PC-9 (cell line): ENCODE measurements at regions not wholly inside any gene's neighbourhood (a gene's known extent, or its start where the extent isn't known, plus 50 kb on each side); places are given as distances from the start of the nearest gene placed in this dataset.

Experiments
- BruUV-seq: library from RNA; stranded (reverse); fragments of 400-500 nt; replicated peaks from 2 replicates; lab custom pipeline; 2021; lab: Mats Ljungman, UMichigan
- CTCF ChIA-PET: fragments of 300-600 bp; sonication (Branson Sonifier 250); formaldehyde crosslinking; loops from one replicate; lab custom pipeline; 2022; ENCODE audit warnings: antibody characterized with exemption; lab: Charles Lee
- POLR2A ChIA-PET: fragments of 300-600 bp; sonication (Branson Sonifier 250); formaldehyde crosslinking; loops from one replicate; lab custom pipeline; 2022; ENCODE audit warnings: antibody characterized with exemption; ENCODE audit not compliant: unreplicated experiment; lab: Charles Lee
- DNase-seq, 2 experiments: peaks; one replicate each; pipeline versions ENCODE4 v3.0.0 to v3.0.0-alpha.2; 2015 to 2022; ENCODE audit warnings: mixed read lengths in 1 of 2
- H2AFZ ChIP-seq: fragments of 200-600 bp; sonication (generic); 2 replicates; pipeline ENCODE4 v1.8.1; 2017; ENCODE audit warnings: antibody characterized with exemption
- H3F3A ChIP-seq: fragments of 200-600 bp; sonication (generic); 2 replicates; pipeline ENCODE4 v1.8.1; 2017; ENCODE audit warnings: antibody characterized with exemption, mild to moderate bottlenecking, low read depth; ENCODE audit not compliant: insufficient read depth
- H3K27ac ChIP-seq: fragments of 200-600 bp; sonication (generic); 2 replicates; pipeline ENCODE4 v1.6.1; 2016; ENCODE audit warnings: mixed run types
- H3K27me3 ChIP-seq: fragments of 200-600 bp; sonication (generic); 2 replicates; pipeline ENCODE4 v1.6.1; 2016; ENCODE audit warnings: low read depth, mixed run types; ENCODE audit not compliant: insufficient read depth
- H3K36me3 ChIP-seq: fragments of 200-600 bp; sonication (generic); 2 replicates; pipeline ENCODE4 v1.6.1; 2016; ENCODE audit warnings: low read depth, mixed run types
- H3K4me1 ChIP-seq: fragments of 200-600 bp; sonication (generic); replicated peaks from 2 replicates; pipeline ENCODE4 v1.6.1; 2016; ENCODE audit warnings: mixed run types; ENCODE audit not compliant: insufficient read depth
- H3K4me2 ChIP-seq: fragments of 200-600 bp; sonication (generic); 2 replicates; pipeline ENCODE4 v1.6.1; 2017; ENCODE audit warnings: mixed run types
- H3K4me3 ChIP-seq: fragments of 200-600 bp; sonication (generic); 2 replicates; pipeline ENCODE4 v1.6.1; 2016; ENCODE audit warnings: mixed run types
- H3K79me2 ChIP-seq: fragments of 200-600 bp; sonication (generic); 2 replicates; pipeline ENCODE4 v1.6.1; 2017; ENCODE audit warnings: low read depth, mixed run types
- H3K9me2 ChIP-seq: fragments of 200-600 bp; sonication (generic); 2 replicates; pipeline ENCODE4 v1.8.1; 2017; ENCODE audit warnings: mild to moderate bottlenecking; ENCODE audit not compliant: insufficient read depth
- H3K9me3 ChIP-seq: fragments of 200-600 bp; sonication (generic); 2 replicates; pipeline ENCODE4 v1.8.1; 2016; ENCODE audit warnings: low read depth; ENCODE audit not compliant: insufficient read depth
- H4K20me1 ChIP-seq: fragments of 200-600 bp; sonication (generic); 2 replicates; pipeline ENCODE4 v1.8.1; 2017; ENCODE audit not compliant: insufficient read depth
- CTCF ChIP-seq: fragments of 200-600 bp; sonication (generic); conservative IDR thresholded peaks from 2 replicates; pipeline ENCODE4 v1.6.1; 2017; ENCODE audit warnings: mixed run types, antibody characterized with exemption, mild to moderate bottlenecking, moderate library complexity
- EZH2 ChIP-seq: fragments of 200-600 bp; sonication (generic); IDR thresholded peaks from 2 replicates; pipeline ENCODE4 v1.8.0; 2017; ENCODE audit warnings: antibody characterized with exemption, low read depth
- intact Hi-C: fragments of 100-400 bp; cut with micrococcal nuclease; formaldehyde crosslinking; loops from one replicate; pipeline ENCODE4 v1.10.0; 2022; ENCODE audit not compliant: unreplicated experiment

- no TSS peak for BruUV-seq
- Histone ChIP-seq H3K36me3 (no peaks in the 10 kb centered on the region), H3K4me2 (no peak overlapping the region), H3K4me3 (no peak overlapping the region), H3K79me2 (no peaks in the 10 kb centered on the region), H3K27ac (no peak overlapping the region), H3K4me1 (no peaks in the 10 kb centered on the region), H3K27me3 (no peaks in the 10 kb centered on the region), H2AFZ (no peak overlapping the region), H3K9me3 (no peaks in the 10 kb centered on the region), H3K9me2 (no peaks in the 10 kb centered on the region), H3F3A (no peaks in the 10 kb centered on the region), H4K20me1 (no peaks in the 10 kb centered on the region)
- POLR2A ChIA-PET, result no interaction called here
- CTCF ChIA-PET, result no interaction called here
- TF ChIP-seq EZH2, result no peak
- TF ChIP-seq CTCF, result no peak
- intact Hi-C loops, result no loop called here
- DNase-seq, result no peak
These were observed 287.9 kb downstream of the ETAA1 start for GRCh38 chr2:67684991-67685390.

- no peaks in the 10 kb centered on the region for H3F3A ChIP-seq
- POLR2A ChIA-PET, result no interaction called here
- DNase-seq, result peak in 1 of 2 experiments; percentile 12
- CTCF ChIA-PET, result no interaction called here
- H4K20me1 ChIP-seq, result no peaks in the 10 kb centered on the region
- no peaks in the 10 kb centered on the region for H3K4me1 ChIP-seq
- no peaks in the 10 kb centered on the region for H3K36me3 ChIP-seq
- no peak overlapping the region for H3K27ac ChIP-seq
- TF ChIP-seq CTCF (no peak), EZH2 (no peak)
- H3K4me3 ChIP-seq, result no peak overlapping the region
- H3K9me3 ChIP-seq, result no peaks in the 10 kb centered on the region
- BruUV-seq, result no TSS peak
- no peaks in the 10 kb centered on the region for H3K79me2 ChIP-seq
- no peaks in the 10 kb centered on the region for H3K9me2 ChIP-seq
- intact Hi-C loops, result no loop called here
- H3K4me2 ChIP-seq, result no peak overlapping the region
- H2AFZ ChIP-seq, result no peak overlapping the region
- no peaks in the 10 kb centered on the region for H3K27me3 ChIP-seq
These were observed 289.1 kb downstream of the ETAA1 start for GRCh38 chr2:67686254-67686653.

- Histone ChIP-seq H3K9me2 (no peaks in the 10 kb centered on the region), H3K4me3 (no peak overlapping the region), H2AFZ (no peak overlapping the region), H3K79me2 (no peaks in the 10 kb centered on the region), H3F3A (no peaks in the 10 kb centered on the region), H3K27me3 (0 out of 2 replicates have a peak, but pooled peaks cover 6% of the 10 kb centered on the region), H3K4me2 (no peak overlapping the region), H3K36me3 (no peaks in the 10 kb centered on the region), H4K20me1 (no peaks in the 10 kb centered on the region; the same call in 1 of the 2 replicates), H3K9me3 (no peaks in the 10 kb centered on the region), H3K27ac (no peak overlapping the region), H3K4me1 (no peaks in the 10 kb centered on the region)
- ChIA-PET CTCF (no interaction called here), POLR2A (no interaction called here)
- intact Hi-C loops, result no loop called here
- TF ChIP-seq EZH2 (no peak), CTCF (no peak)
- DNase-seq, result no peak
- no TSS peak for BruUV-seq
These were observed 292.1 kb downstream of the ETAA1 start for GRCh38 chr2:67689186-67689585.
